Endothelial cell of umbilical vein (primary cell): ENCODE measurements at regions not wholly inside any gene's neighbourhood (a gene's known extent, or its start where the extent isn't known, plus 50 kb on each side); places are given as distances from the start of the nearest gene placed in this dataset.

Source experiments
- BruUV-seq: library from RNA; stranded (reverse); fragments of 400-500 nt; replicated peaks from 2 replicates; lab custom pipeline; 2021; lab: Mats Ljungman, UMichigan
- CTCF ChIA-PET: fragments of 300-600, 350-600 bp; sonication (Branson Sonifier 250); formaldehyde crosslinking; loops from one replicate; lab custom pipeline; 2021; ENCODE audit warnings: antibody characterized with exemption, inconsistent platforms; lab: Charles Lee
- POLR2A ChIA-PET: fragments of 300-600, 350-600 bp; sonication (Branson Sonifier 250); formaldehyde crosslinking; loops from one replicate; lab custom pipeline; 2021; ENCODE audit warnings: antibody characterized with exemption, inconsistent platforms; lab: Charles Lee
- DNase-seq: peaks from one replicate; pipeline ENCODE4 v3.0.0-alpha.2; 2011; ENCODE audit warnings: low read depth, low spot score
- FAIRE-seq: peaks from 2 replicates; lab custom pipeline; 2011; peaks lifted over from hg19 to GRCh38; lab: Jason Lieb, UNC
- H2AFZ ChIP-seq: 2 replicates; pipeline ENCODE4 v1.6.0; 2012; ENCODE audit warnings: low read depth, low read length, control low read depth, inconsistent platforms
- H3K27ac ChIP-seq: 2 replicates; pipeline ENCODE4 v1.5.1; 2011; ENCODE audit warnings: low read depth, mild to moderate bottlenecking, control low read depth, low read length, moderate library complexity; ENCODE audit not compliant: insufficient read depth
- H3K27me3 ChIP-seq, 2 experiments: 2 replicates each; pipeline versions ENCODE4 v1.6.0 to v1.6.1; 2011; ENCODE audit warnings: low read length in 2 of 2, mixed read lengths in 1 of 2; ENCODE audit not compliant: control insufficient read depth in 2 of 2, insufficient read depth in 2 of 2
- H3K36me3 ChIP-seq, 2 experiments: 2 replicates in 1 of 2; 3 replicates in 1 of 2; pipeline ENCODE4 v1.5.1; 2011; ENCODE audit warnings: low read length in 2 of 2, mild to moderate bottlenecking in 1 of 2, moderate library complexity in 1 of 2; ENCODE audit not compliant: control insufficient read depth in 2 of 2, insufficient read depth in 2 of 2; ENCODE audit errors: extremely low read depth in 1 of 2
- H3K4me1 ChIP-seq: 3 replicates; pipeline ENCODE4 v1.5.1; 2011; ENCODE audit warnings: mild to moderate bottlenecking, low read length; ENCODE audit not compliant: control insufficient read depth, insufficient read depth; ENCODE audit errors: extremely low read depth
- H3K4me2 ChIP-seq: 2 replicates; pipeline ENCODE4 v1.6.1; 2011; ENCODE audit warnings: low read length, control low read depth, mixed read lengths; ENCODE audit not compliant: insufficient read depth
- H3K4me3 ChIP-seq, 3 experiments: fragments of 200-600 bp in 1 of 3; sonication (generic), shearing (Covaris generic) in 1 of 3; replicated peaks in 1 of 3; 2 replicates each; pipeline ENCODE4 v1.5.1; 2011 to 2016; ENCODE audit warnings: control low read depth in 3 of 3, low read length in 3 of 3, mild to moderate bottlenecking in 2 of 3, inconsistent platforms in 1 of 3, low read depth in 1 of 3, moderate library complexity in 1 of 3; ENCODE audit not compliant: insufficient read depth in 1 of 3
- H3K79me2 ChIP-seq: 2 replicates; pipeline ENCODE4 v1.6.0; 2012; ENCODE audit warnings: low read length, inconsistent platforms; ENCODE audit not compliant: control insufficient read depth, insufficient read depth
- H3K9ac ChIP-seq: replicated peaks from 2 replicates; pipeline ENCODE3; 2011; ENCODE audit warnings: low read length, control low read depth; ENCODE audit not compliant: insufficient read depth; ENCODE audit errors: extremely low read depth
- H3K9me1 ChIP-seq: replicated peaks from 3 replicates; pipeline ENCODE4 v1.6.0; 2011; ENCODE audit warnings: mild to moderate bottlenecking, low read length; ENCODE audit not compliant: control insufficient read depth, insufficient read depth; ENCODE audit errors: extremely low read depth
- H3K9me3 ChIP-seq: replicated peaks from 2 replicates; pipeline ENCODE4 v1.5.1; 2012; ENCODE audit warnings: low read length, inconsistent platforms; ENCODE audit not compliant: control insufficient read depth, insufficient read depth
- H4K20me1 ChIP-seq: replicated peaks from 2 replicates; pipeline ENCODE3; 2011; ENCODE audit warnings: mild to moderate bottlenecking, low read length; ENCODE audit not compliant: control insufficient read depth, insufficient read depth; ENCODE audit errors: extremely low read depth
- EZH2 ChIP-seq: IDR thresholded peaks from 2 replicates; pipeline ENCODE4 v1.6.1; 2012; ENCODE audit warnings: borderline replicate concordance, low read depth, mild to moderate bottlenecking, moderate library complexity, low read length, inconsistent platforms; ENCODE audit not compliant: severe bottlenecking
- FOS ChIP-seq: IDR thresholded peaks from 2 replicates; pipeline ENCODE4 v1.6.1; 2011; ENCODE audit warnings: mild to moderate bottlenecking, low read length, moderate library complexity, borderline replicate concordance; ENCODE audit not compliant: insufficient read depth
- GATA2 ChIP-seq: IDR thresholded peaks from 2 replicates; pipeline ENCODE4 v1.7.0; 2011; ENCODE audit warnings: low read depth, mild to moderate bottlenecking, moderate library complexity, mixed read lengths, low read length; ENCODE audit not compliant: insufficient read length, insufficient read depth
- JUN ChIP-seq: IDR thresholded peaks from 2 replicates; pipeline ENCODE4 v1.6.1; 2011; ENCODE audit warnings: borderline replicate concordance, low read depth; ENCODE audit not compliant: insufficient read length, insufficient read depth
- MYC ChIP-seq: IDR thresholded peaks from one replicate; pipeline ENCODE4 v1.6.1; 2011; ENCODE audit warnings: mild to moderate bottlenecking, low read depth, low read length
- POLR2A ChIP-seq: IDR thresholded peaks from 2 replicates; pipeline ENCODE4 v1.6.1; 2012; ENCODE audit warnings: low read depth, mild to moderate bottlenecking, control low read depth, low read length
- POLR2AphosphoS5 ChIP-seq: IDR thresholded peaks from 2 replicates; pipeline ENCODE4 v1.6.1; 2012; ENCODE audit warnings: low read depth, mild to moderate bottlenecking, control low read depth, low read length, moderate library complexity; ENCODE audit not compliant: insufficient read depth
- dilution Hi-C: fragments of 300-500 bp; cut with MboI; formaldehyde crosslinking; loops from one replicate; pipeline ENCODE4 v1.15.0; 2019; ENCODE audit warnings: low sequenced_read_pairs; ENCODE audit not compliant: extremely low pct_ligation_motif_present
- intact Hi-C: fragments of 100-400 bp; cut with micrococcal nuclease; formaldehyde crosslinking; loops from one replicate; pipeline ENCODE4 v1.10.0; 2022
- TF ChIP-seq, protein P1 (sequence below), 2 donors: IDR thresholded peaks; 1 replicate in 1 of 2; 2 replicates in 1 of 2; pipeline ENCODE4 v1.5.1; 2011; ENCODE audit warnings: low read length in 2 of 2, mild to moderate bottlenecking in 2 of 2, moderate library complexity in 2 of 2, control low read depth in 1 of 2, inconsistent platforms in 1 of 2, low read depth in 1 of 2; ENCODE audit not compliant: insufficient read depth in 1 of 2; ENCODE audit errors: extremely low read depth in 1 of 2
- TF ChIP-seq, protein P2 (sequence below): IDR thresholded peaks from 2 replicates; pipeline ENCODE4 v1.6.1; 2011; ENCODE audit not compliant: insufficient read depth, insufficient read length

DNA sequence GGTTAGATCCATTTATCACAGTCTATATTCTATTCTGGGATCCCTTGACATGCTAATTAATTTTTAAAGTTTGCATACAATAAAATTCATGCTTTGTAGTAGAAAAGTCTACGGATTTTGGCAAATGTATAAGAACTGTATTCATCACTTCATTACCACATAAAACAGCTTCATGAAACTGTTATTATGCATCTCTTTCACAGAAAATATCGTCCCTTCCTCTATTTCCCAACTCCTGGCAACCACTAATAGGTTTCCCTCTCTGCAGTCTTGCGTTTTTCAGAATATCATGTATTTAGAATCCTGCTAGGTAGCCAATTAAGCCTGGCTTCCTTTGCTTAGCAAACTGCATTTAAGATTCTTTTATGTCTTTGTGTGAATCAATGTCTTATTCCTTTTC lies 441.3 kb upstream of the RGS17 start:
- dilution Hi-C loops (no loop called here), intact Hi-C loops (no loop called here)
- H3K4me2 ChIP-seq, result no peak overlapping the region
- BruUV-seq, result no TSS peak
- POLR2A ChIA-PET, result no interaction called here
- H3K79me2 ChIP-seq, result no peaks in the 10 kb centered on the region
- H3K9ac ChIP-seq, result no peak overlapping the region
- no peak overlapping the region for H3K27ac ChIP-seq
- no peaks in the 10 kb centered on the region for H3K9me3 ChIP-seq
- no peaks in the 10 kb centered on the region for H3K36me3 ChIP-seq
- CTCF ChIA-PET, result no interaction called here
- H3K4me1 ChIP-seq, result no peaks in the 10 kb centered on the region
- H3K9me1 ChIP-seq, result no peaks in the 10 kb centered on the region
- H4K20me1 ChIP-seq, result no peaks in the 10 kb centered on the region
- TF ChIP-seq, protein P1, sequence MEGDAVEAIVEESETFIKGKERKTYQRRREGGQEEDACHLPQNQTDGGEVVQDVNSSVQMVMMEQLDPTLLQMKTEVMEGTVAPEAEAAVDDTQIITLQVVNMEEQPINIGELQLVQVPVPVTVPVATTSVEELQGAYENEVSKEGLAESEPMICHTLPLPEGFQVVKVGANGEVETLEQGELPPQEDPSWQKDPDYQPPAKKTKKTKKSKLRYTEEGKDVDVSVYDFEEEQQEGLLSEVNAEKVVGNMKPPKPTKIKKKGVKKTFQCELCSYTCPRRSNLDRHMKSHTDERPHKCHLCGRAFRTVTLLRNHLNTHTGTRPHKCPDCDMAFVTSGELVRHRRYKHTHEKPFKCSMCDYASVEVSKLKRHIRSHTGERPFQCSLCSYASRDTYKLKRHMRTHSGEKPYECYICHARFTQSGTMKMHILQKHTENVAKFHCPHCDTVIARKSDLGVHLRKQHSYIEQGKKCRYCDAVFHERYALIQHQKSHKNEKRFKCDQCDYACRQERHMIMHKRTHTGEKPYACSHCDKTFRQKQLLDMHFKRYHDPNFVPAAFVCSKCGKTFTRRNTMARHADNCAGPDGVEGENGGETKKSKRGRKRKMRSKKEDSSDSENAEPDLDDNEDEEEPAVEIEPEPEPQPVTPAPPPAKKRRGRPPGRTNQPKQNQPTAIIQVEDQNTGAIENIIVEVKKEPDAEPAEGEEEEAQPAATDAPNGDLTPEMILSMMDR (IDR thresholded peaks at IDR 0.05; ENCODE audit: extremely low read depth in 1 of 2, insufficient read depth in 1 of 2, low read depth in 1 of 2, low read length in 2 of 2), result no peak
- TF ChIP-seq FOS (no peak), GATA2 (no peak), EZH2 (no peak), JUN (no peak), POLR2AphosphoS5 (no peak), MYC (no peak), POLR2A (no peak)
- TF ChIP-seq, protein P2, sequence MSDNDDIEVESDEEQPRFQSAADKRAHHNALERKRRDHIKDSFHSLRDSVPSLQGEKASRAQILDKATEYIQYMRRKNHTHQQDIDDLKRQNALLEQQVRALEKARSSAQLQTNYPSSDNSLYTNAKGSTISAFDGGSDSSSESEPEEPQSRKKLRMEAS, result no peak
- H2AFZ ChIP-seq, result no peak overlapping the region
- FAIRE-seq (no peak), DNase-seq (no peak)
- H3K27me3 ChIP-seq, result no peaks in the 10 kb centered on the region
- no peak overlapping the region for H3K4me3 ChIP-seq
